Chondrocyte (in vitro differentiated cells): ENCODE measurements at regions not wholly inside any gene's neighbourhood (a gene's known extent, or its start where the extent isn't known, plus 50 kb on each side); places are given as distances from the start of the nearest gene placed in this dataset.

Source experiments
- DNase-seq: peaks from one replicate; pipeline ENCODE4 v3.0.0; 2021; ENCODE audit warnings: mixed read lengths, low spot score
- H3K27ac Mint-ChIP-seq: one replicate; pipeline ENCODE4 v1.8.0; 2021; ENCODE audit warnings: mild to moderate bottlenecking, moderate library complexity, mixed read lengths; ENCODE audit not compliant: unreplicated experiment
- H3K27me3 Mint-ChIP-seq: 2 replicates; pipeline ENCODE4 v1.8.0; 2021; ENCODE audit warnings: low read depth, mixed read lengths
- H3K36me3 Mint-ChIP-seq: 2 replicates; pipeline ENCODE4 v1.8.0; 2021; ENCODE audit warnings: low read depth, mixed read lengths
- H3K4me1 Mint-ChIP-seq: 2 replicates; pipeline ENCODE4 v1.8.0; 2021; ENCODE audit warnings: low read depth, mild to moderate bottlenecking, mixed read lengths
- H3K4me3 Mint-ChIP-seq: one replicate; pipeline ENCODE4 v1.8.0; 2021; ENCODE audit warnings: mild to moderate bottlenecking, moderate library complexity, mixed read lengths; ENCODE audit not compliant: unreplicated experiment
- H3K9me3 Mint-ChIP-seq: 2 replicates; pipeline ENCODE4 v1.8.0; 2021; ENCODE audit warnings: low read depth, mixed read lengths
- TF ChIP-seq, protein P1 (sequence below): fragments of 200-600 bp; sonication (generic); IDR thresholded peaks from 2 replicates; pipeline ENCODE4 v1.5.0; 2021; ENCODE audit warnings: antibody characterized with exemption, mild to moderate bottlenecking, moderate library complexity

DNA sequence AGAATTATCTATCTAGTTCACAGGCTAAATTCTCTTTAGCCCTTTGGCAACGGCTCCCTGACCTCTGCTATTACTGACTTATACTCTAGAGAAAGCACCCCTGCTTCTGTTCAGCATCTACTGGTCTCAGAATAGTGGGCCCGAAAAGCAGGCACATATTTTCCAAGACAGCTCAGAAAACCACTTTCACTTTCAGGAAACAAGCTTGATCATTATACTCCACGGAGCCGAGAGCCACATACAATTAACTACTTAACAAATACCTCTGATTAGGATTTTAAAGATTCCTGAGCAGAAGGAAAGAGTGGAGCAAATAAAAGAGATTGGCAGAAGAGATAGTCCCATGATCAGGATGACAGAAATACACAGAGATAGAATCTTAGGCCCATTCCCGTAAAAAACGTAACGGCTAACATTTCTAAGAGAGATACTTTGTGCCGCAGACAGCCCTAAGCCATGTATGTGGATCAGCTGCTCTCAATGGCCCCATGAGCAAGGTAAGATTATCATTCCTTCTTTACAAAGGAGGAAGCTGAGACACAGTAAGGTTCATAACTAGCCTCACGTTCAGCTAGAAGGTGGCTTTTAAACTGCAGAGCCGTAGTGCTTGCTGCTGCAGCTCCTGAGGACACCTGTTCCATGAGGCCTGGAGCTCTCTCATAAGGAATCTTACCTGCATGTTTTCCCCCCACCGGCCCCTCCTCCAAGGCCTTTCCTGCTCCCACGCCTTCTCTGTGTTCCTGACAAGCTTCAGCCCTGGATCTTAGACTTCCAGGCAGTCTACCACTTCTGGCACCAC lies 227.2 kb downstream of the FOXO1 start:
- no peak overlapping the region for H3K4me3 Mint-ChIP-seq
- no peaks in the 10 kb centered on the region for H3K36me3 Mint-ChIP-seq
- no peak for DNase-seq
- peaks cover 24% of the 10 kb centered on the region for H3K4me1 Mint-ChIP-seq
- no peak overlapping the region for H3K27ac Mint-ChIP-seq
- no peaks in the 10 kb centered on the region for H3K9me3 Mint-ChIP-seq
- no peaks in the 10 kb centered on the region for H3K27me3 Mint-ChIP-seq
- TF ChIP-seq, protein P1, sequence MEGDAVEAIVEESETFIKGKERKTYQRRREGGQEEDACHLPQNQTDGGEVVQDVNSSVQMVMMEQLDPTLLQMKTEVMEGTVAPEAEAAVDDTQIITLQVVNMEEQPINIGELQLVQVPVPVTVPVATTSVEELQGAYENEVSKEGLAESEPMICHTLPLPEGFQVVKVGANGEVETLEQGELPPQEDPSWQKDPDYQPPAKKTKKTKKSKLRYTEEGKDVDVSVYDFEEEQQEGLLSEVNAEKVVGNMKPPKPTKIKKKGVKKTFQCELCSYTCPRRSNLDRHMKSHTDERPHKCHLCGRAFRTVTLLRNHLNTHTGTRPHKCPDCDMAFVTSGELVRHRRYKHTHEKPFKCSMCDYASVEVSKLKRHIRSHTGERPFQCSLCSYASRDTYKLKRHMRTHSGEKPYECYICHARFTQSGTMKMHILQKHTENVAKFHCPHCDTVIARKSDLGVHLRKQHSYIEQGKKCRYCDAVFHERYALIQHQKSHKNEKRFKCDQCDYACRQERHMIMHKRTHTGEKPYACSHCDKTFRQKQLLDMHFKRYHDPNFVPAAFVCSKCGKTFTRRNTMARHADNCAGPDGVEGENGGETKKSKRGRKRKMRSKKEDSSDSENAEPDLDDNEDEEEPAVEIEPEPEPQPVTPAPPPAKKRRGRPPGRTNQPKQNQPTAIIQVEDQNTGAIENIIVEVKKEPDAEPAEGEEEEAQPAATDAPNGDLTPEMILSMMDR: no peak

DNA sequence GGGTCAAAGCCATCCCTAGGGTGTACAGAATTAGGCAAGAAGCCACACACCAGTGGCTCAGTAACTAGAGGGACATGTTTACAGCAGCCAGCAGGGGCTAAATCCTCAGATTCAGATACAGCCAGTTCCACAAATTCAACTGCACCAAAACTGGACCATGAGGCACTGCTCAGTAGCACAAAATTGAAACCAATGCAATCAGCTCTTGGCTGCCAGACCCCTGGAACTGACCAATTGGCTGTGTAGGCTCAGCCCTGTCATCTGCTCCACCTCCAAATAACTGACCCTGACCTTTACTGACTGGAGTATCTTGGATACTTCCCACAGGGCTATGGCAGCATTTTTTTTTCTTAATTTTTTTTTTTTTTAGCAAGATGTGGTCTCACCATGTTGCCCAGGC lies 226.5 kb downstream of the FOXO1 start:
- DNase-seq: no peak
- Mint-ChIP-seq H3K4me1 (peaks cover 27% of the 10 kb centered on the region), H3K27ac (no peak overlapping the region), H3K27me3 (no peaks in the 10 kb centered on the region), H3K9me3 (no peaks in the 10 kb centered on the region), H3K4me3 (no peak overlapping the region), H3K36me3 (no peaks in the 10 kb centered on the region)
- TF ChIP-seq, protein P1: no peak

DNA sequence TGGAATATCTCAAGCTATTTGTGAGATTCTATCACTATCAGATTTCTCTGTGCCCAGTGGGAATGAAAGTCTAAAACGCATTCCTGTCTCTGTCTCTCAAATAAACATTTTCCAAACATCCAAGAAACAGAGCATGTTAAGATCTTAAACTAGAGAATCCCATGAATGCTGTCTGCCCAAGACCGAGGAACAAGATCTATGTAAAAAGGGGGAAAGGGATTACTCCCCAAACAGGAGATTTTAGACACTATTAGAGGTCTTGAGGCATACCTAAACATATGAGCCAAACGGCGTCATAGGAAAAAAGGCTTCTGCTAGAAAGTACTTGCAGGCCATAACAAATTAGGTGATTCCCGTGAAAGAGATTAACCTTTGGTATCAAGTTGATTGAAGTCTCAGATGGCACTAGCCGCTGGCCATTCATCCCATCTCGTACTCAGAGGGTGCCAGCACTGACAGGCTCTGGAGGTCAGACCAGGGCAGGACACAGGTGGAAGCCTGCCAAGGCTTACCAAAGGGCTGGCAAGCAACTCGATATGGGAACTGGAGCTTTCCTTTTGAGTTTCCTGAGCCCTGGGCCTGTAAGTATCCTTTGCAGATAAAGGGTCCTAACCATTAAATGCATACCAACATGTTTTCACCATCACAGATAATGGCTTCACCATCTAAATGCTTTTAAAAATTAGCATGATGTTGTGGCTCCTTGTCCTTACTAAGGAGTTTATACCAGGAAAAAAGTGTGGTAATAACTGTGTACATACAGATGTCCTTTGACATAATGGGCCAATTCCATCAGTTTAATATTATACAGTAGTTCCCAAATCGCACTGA lies 225.2 kb downstream of the FOXO1 start:
- Mint-ChIP-seq H3K27me3 (no peaks in the 10 kb centered on the region), H3K27ac (no peak overlapping the region), H3K4me1 (peaks cover 29% of the 10 kb centered on the region), H3K9me3 (peaks cover 1% of the 10 kb centered on the region), H3K4me3 (no peak overlapping the region), H3K36me3 (no peaks in the 10 kb centered on the region)
- TF ChIP-seq, protein P1: no peak
- no peak for DNase-seq

DNA sequence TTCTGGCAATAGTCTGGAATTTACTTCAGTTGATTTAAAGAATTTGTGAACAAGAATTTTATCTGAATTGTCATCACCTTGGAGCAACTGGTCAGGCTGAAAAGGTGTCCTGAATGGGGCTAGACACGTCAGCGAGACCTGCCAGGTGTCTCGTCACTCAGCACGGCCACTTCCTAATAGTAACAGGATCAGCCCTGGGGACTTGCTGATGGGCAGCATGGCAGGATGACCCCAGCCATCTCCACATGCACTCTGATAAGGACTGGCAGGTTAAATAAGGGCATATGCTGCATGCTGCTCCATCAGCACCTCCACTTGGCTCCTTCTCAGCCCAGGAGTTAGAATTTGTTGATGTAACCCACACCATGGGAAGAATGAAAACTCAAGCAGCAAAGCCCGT lies 224.2 kb downstream of the FOXO1 start:
- Mint-ChIP-seq H3K4me3 (no peak overlapping the region), H3K27ac (no peak overlapping the region)
- TF ChIP-seq, protein P1: no peak

DNA sequence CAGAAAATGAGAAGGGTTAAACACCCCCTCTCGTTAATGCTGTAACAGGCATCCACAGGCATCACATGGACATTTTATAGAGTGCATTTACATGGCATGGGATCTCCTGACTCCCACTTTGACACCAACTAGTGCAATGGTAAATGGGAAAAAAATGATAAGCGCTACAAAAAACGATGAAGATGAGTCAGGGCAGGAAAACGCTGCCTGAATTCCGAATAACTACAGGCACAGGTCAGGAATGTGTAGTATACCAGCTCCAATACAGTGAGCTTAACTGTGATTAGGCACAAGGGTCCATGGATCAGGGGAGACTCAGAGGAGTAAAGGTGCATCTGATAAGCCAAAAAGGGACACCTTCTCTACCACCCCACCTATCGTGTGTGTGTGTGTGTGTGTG lies 223.6 kb downstream of the FOXO1 start:
- Mint-ChIP-seq H3K27me3 (no peaks in the 10 kb centered on the region), H3K9me3 (peaks cover 5% of the 10 kb centered on the region), H3K27ac (no peak overlapping the region), H3K4me3 (no peak overlapping the region), H3K4me1 (peaks cover 34% of the 10 kb centered on the region), H3K36me3 (peaks cover 3% of the 10 kb centered on the region)
- no peak for DNase-seq
- TF ChIP-seq, protein P1: no peak

More for the DNA sequence above, 224.2 kb downstream of the FOXO1 start:
- Mint-ChIP-seq H3K9me3 (peaks cover 5% of the 10 kb centered on the region), H3K36me3 (peaks cover 3% of the 10 kb centered on the region), H3K4me1 (peaks cover 34% of the 10 kb centered on the region), H3K27me3 (no peaks in the 10 kb centered on the region)
- DNase-seq: no peak
